Upper lobe of left lung (tissue), 4 donors: ENCODE measurements at regions not wholly inside any gene's neighbourhood (a gene's known extent, or its start where the extent isn't known, plus 50 kb on each side); places are given as distances from the start of the nearest gene placed in this dataset.

Experiments
- EP300 ChIP-seq, 4 donors: sonication (generic); formaldehyde crosslinking; IDR thresholded peaks; one replicate each; pipeline ENCODE4 v1.5.1; 2017; ENCODE audit warnings: antibody characterized with exemption in 4 of 4, control low read depth in 2 of 4
- POLR2A ChIP-seq, 4 donors: fragments of 450-650 bp; IDR thresholded peaks; one replicate each; pipeline ENCODE4 v1.5.1; 2016 to 2017; ENCODE audit warnings: antibody characterized with exemption in 4 of 4, mild to moderate bottlenecking in 2 of 4
- POLR2AphosphoS5 ChIP-seq, 2 donors: sonication (generic); formaldehyde crosslinking; IDR thresholded peaks; one replicate each; pipeline ENCODE4 v1.5.1; 2017; ENCODE audit warnings: antibody characterized with exemption in 2 of 2
- TF ChIP-seq, protein P1 (sequence below), 6 experiments: fragments of 450-650 bp in 4 of 6; fragments of 200-600 bp in 2 of 6; sonication (generic) in 2 of 6; IDR thresholded peaks; one replicate each; pipeline ENCODE4 v1.5.1; 2016 to 2019; ENCODE audit warnings: antibody characterized with exemption in 6 of 6

DNA sequence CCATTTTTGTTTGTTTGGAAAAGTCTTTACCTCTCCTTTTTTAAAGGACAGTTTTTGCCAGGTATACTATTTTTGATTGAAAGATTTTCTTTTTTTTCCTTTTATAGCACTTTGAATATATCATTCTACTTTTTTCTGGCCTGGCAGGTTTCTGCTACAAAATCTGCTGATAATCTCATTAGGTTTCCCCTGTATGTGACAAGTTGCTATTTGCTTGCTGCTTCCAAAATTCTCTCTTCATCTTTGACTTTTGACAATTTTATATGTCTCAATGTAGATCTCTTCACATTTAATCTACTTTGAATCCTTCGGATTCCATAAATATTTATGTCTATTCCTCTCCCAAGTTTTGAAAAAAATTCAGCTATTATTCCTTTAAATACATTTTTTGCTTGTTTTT is 838.5 kb downstream of the IGSF11 start:
- TF ChIP-seq, protein P1, sequence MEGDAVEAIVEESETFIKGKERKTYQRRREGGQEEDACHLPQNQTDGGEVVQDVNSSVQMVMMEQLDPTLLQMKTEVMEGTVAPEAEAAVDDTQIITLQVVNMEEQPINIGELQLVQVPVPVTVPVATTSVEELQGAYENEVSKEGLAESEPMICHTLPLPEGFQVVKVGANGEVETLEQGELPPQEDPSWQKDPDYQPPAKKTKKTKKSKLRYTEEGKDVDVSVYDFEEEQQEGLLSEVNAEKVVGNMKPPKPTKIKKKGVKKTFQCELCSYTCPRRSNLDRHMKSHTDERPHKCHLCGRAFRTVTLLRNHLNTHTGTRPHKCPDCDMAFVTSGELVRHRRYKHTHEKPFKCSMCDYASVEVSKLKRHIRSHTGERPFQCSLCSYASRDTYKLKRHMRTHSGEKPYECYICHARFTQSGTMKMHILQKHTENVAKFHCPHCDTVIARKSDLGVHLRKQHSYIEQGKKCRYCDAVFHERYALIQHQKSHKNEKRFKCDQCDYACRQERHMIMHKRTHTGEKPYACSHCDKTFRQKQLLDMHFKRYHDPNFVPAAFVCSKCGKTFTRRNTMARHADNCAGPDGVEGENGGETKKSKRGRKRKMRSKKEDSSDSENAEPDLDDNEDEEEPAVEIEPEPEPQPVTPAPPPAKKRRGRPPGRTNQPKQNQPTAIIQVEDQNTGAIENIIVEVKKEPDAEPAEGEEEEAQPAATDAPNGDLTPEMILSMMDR (IDR thresholded peaks at IDR 0.05) = no peak
- TF ChIP-seq EP300 (IDR thresholded peaks at IDR 0.05) (no peak), POLR2A (IDR thresholded peaks at IDR 0.05) (no peak), POLR2AphosphoS5 (IDR thresholded peaks at IDR 0.05) (no peak)
